ENCODE measurements at regions not wholly inside any gene's neighbourhood (a gene's known extent, or its start where the extent isn't known, plus 50 kb on each side); places are given as distances from the start of the nearest gene placed in this dataset.

GRCh38 chr10:3982746-3983442, 197.9 kb upstream of the KLF6 start:
- peaks cover 2% of the 10 kb centered on the region for H3K36me3 Mint-ChIP-seq (ENCODE audit: unreplicated experiment)
- H3K4me3 Mint-ChIP-seq (ENCODE audit: unreplicated experiment) = no peak overlapping the region
- peaks cover 2% of the 10 kb centered on the region for H3K4me1 Mint-ChIP-seq (ENCODE audit: unreplicated experiment)
- no peak overlapping the region for H3K27ac Mint-ChIP-seq (ENCODE audit: unreplicated experiment)
- no peak for DNase-seq (ENCODE audit: extremely low spot score, unreplicated experiment)
- H3K27me3 Mint-ChIP-seq (ENCODE audit: unreplicated experiment) = no peaks in the 10 kb centered on the region
- TF ChIP-seq, protein P1, sequence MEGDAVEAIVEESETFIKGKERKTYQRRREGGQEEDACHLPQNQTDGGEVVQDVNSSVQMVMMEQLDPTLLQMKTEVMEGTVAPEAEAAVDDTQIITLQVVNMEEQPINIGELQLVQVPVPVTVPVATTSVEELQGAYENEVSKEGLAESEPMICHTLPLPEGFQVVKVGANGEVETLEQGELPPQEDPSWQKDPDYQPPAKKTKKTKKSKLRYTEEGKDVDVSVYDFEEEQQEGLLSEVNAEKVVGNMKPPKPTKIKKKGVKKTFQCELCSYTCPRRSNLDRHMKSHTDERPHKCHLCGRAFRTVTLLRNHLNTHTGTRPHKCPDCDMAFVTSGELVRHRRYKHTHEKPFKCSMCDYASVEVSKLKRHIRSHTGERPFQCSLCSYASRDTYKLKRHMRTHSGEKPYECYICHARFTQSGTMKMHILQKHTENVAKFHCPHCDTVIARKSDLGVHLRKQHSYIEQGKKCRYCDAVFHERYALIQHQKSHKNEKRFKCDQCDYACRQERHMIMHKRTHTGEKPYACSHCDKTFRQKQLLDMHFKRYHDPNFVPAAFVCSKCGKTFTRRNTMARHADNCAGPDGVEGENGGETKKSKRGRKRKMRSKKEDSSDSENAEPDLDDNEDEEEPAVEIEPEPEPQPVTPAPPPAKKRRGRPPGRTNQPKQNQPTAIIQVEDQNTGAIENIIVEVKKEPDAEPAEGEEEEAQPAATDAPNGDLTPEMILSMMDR (IDR thresholded peaks at IDR 0.05) = no peak
- H3K9me3 Mint-ChIP-seq (ENCODE audit: unreplicated experiment) = peaks cover 6% of the 10 kb centered on the region

DNA sequence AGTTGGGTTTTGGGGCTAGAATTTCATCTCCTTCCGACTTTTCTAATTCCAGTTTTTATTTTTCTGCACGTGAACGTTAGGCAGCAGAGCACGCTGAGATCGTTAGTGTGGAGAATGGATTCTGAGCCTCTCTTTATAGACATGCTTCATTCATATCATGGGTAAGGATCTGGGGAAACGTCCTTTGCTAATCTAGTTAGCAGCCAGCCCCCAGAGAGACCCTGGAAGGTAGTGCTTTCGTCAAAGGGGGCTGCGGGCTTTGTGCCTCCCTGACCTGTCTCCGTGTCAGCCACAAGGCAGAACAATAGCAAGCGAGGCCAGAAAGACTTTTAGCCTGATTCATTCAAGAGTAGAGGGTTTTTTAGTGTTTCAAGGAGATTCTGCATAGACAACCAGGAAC, 196.3 kb upstream of the KLF6 start:
- Mint-ChIP-seq H3K27ac (ENCODE audit: unreplicated experiment) (no peak overlapping the region), H3K4me3 (ENCODE audit: unreplicated experiment) (no peak overlapping the region), H3K36me3 (ENCODE audit: unreplicated experiment) (peaks cover 2% of the 10 kb centered on the region), H3K4me1 (ENCODE audit: unreplicated experiment) (no peaks in the 10 kb centered on the region), H3K27me3 (ENCODE audit: unreplicated experiment) (no peaks in the 10 kb centered on the region), H3K9me3 (ENCODE audit: unreplicated experiment) (peaks cover 6% of the 10 kb centered on the region)
- TF ChIP-seq, protein P1 (IDR thresholded peaks at IDR 0.05) = no peak
- DNase-seq (ENCODE audit: extremely low spot score, unreplicated experiment) = no peak

GRCh38 chr10:3980660-3981059, 195.7 kb upstream of the KLF6 start:
- H3K36me3 Mint-ChIP-seq (ENCODE audit: unreplicated experiment) = peaks cover 2% of the 10 kb centered on the region
- H3K27me3 Mint-ChIP-seq (ENCODE audit: unreplicated experiment) = no peaks in the 10 kb centered on the region
- no peak overlapping the region for H3K27ac Mint-ChIP-seq (ENCODE audit: unreplicated experiment)
- DNase-seq (ENCODE audit: extremely low spot score, unreplicated experiment) = no peak
- no peak overlapping the region for H3K4me3 Mint-ChIP-seq (ENCODE audit: unreplicated experiment)
- TF ChIP-seq, protein P1 (IDR thresholded peaks at IDR 0.05) = no peak
- peaks cover 6% of the 10 kb centered on the region for H3K9me3 Mint-ChIP-seq (ENCODE audit: unreplicated experiment)
- no peaks in the 10 kb centered on the region for H3K4me1 Mint-ChIP-seq (ENCODE audit: unreplicated experiment)

- DNase-seq (ENCODE audit: extremely low spot score, unreplicated experiment) = no peak
- H3K36me3 Mint-ChIP-seq (ENCODE audit: unreplicated experiment) = peaks cover 2% of the 10 kb centered on the region
- H3K4me3 Mint-ChIP-seq (ENCODE audit: unreplicated experiment) = no peak overlapping the region
- no peaks in the 10 kb centered on the region for H3K4me1 Mint-ChIP-seq (ENCODE audit: unreplicated experiment)
- TF ChIP-seq, protein P1 (IDR thresholded peaks at IDR 0.05) = no peak
- H3K27ac Mint-ChIP-seq (ENCODE audit: unreplicated experiment) = no peak overlapping the region
- peaks cover 6% of the 10 kb centered on the region for H3K9me3 Mint-ChIP-seq (ENCODE audit: unreplicated experiment)
- no peaks in the 10 kb centered on the region for H3K27me3 Mint-ChIP-seq (ENCODE audit: unreplicated experiment)
Observed at GRCh38 chr10:3980144-3980543, 195.1 kb upstream of the KLF6 start.

GRCh38 chr10:3978761-3979160, 193.8 kb upstream of the KLF6 start:
- TF ChIP-seq, protein P1 (IDR thresholded peaks at IDR 0.05) = no peak
- H3K4me3 Mint-ChIP-seq (ENCODE audit: unreplicated experiment) = no peak overlapping the region
- H3K4me1 Mint-ChIP-seq (ENCODE audit: unreplicated experiment) = no peaks in the 10 kb centered on the region
- DNase-seq (ENCODE audit: extremely low spot score, unreplicated experiment) = no peak
- H3K9me3 Mint-ChIP-seq (ENCODE audit: unreplicated experiment) = peaks cover 10% of the 10 kb centered on the region
- H3K27me3 Mint-ChIP-seq (ENCODE audit: unreplicated experiment) = no peaks in the 10 kb centered on the region
- H3K27ac Mint-ChIP-seq (ENCODE audit: unreplicated experiment) = no peak overlapping the region
- H3K36me3 Mint-ChIP-seq (ENCODE audit: unreplicated experiment) = peaks cover 2% of the 10 kb centered on the region

Data from osteocyte (in vitro differentiated cells).